ENCODE measurements at regions not wholly inside any gene's neighbourhood (a gene's known extent, or its start where the extent isn't known, plus 50 kb on each side); places are given as distances from the start of the nearest gene placed in this dataset.

- no peak for TF ChIP-seq CTCF (IDR thresholded peaks at IDR 0.05)
- TF ChIP-seq POLR2A (IDR thresholded peaks at IDR 0.05) = no peak
- TF ChIP-seq EP300 (IDR thresholded peaks at IDR 0.05) = no peak
These were observed 422.3 kb downstream of the CAAP1 start for GRCh38 chr9:26470284-26470683.

GRCh38 chr9:26463837-26464236 lies 428.8 kb downstream of the CAAP1 start:
- Histone ChIP-seq H3K27ac (no peak overlapping the region), H3K36me3 (no peaks in the 10 kb centered on the region), H3K9me3 (peaks cover 0 to 4% (median 0%) of the 10 kb centered on the region in 4 donors), H3K27me3 (no peaks in the 10 kb centered on the region), H3K4me3 (no peak overlapping the region), H3K4me1 (no peaks in the 10 kb centered on the region)
- 80 to 81% methylated on average over 1 of the region's 1 CpG for WGBS, 2 donors
- DNase-seq (ENCODE audit: low spot score in 2 of 2) = no peak
- TF ChIP-seq POLR2A (IDR thresholded peaks at IDR 0.05) (no peak), CTCF (IDR thresholded peaks at IDR 0.05) (no peak), EP300 (IDR thresholded peaks at IDR 0.05) (no peak)

More at GRCh38 chr9:26470284-26470683, 422.3 kb downstream of the CAAP1 start:
- Histone ChIP-seq H3K4me3 (no peak overlapping the region), H3K4me1 (no peaks in the 10 kb centered on the region), H3K9me3 (peaks cover 0 to 11% (median 0%) of the 10 kb centered on the region in 4 donors), H3K27me3 (no peaks in the 10 kb centered on the region), H3K27ac (no peak overlapping the region), H3K36me3 (no peaks in the 10 kb centered on the region)
- DNase-seq (ENCODE audit: low spot score in 2 of 2) = no peak
- 68 to 72% methylated on average over 2 of the region's 2 CpGs for WGBS, 2 donors

GRCh38 chr9:26462751-26463150 lies 429.9 kb downstream of the CAAP1 start:
- no peak overlapping the region for H3K27ac ChIP-seq
- no peaks in the 10 kb centered on the region for H3K36me3 ChIP-seq
- no peaks in the 10 kb centered on the region for H3K4me1 ChIP-seq
- no peaks in the 10 kb centered on the region for H3K27me3 ChIP-seq
- no peak overlapping the region for H3K4me3 ChIP-seq
- H3K9me3 ChIP-seq = peaks cover 0 to 2% (median 0%) of the 10 kb centered on the region in 4 donors
- WGBS, 2 donors = 66 to 67% methylated on average over 1 of the region's 1 CpG
- TF ChIP-seq CTCF (IDR thresholded peaks at IDR 0.05) (no peak), POLR2A (IDR thresholded peaks at IDR 0.05) (no peak), EP300 (IDR thresholded peaks at IDR 0.05) (no peak)
- DNase-seq (ENCODE audit: low spot score in 2 of 2) = no peak

GRCh38 chr9:26462213-26462612 lies 430.4 kb downstream of the CAAP1 start:
- TF ChIP-seq POLR2A (IDR thresholded peaks at IDR 0.05) (no peak), CTCF (IDR thresholded peaks at IDR 0.05) (no peak), EP300 (IDR thresholded peaks at IDR 0.05) (no peak)
- H3K27ac ChIP-seq = no peak overlapping the region

GRCh38 chr9:26460624-26461023 lies 432.0 kb downstream of the CAAP1 start:
- Histone ChIP-seq H3K4me3 (no peak overlapping the region), H3K27me3 (no peaks in the 10 kb centered on the region), H3K9me3 (no peaks in the 10 kb centered on the region), H3K36me3 (no peaks in the 10 kb centered on the region), H3K4me1 (no peaks in the 10 kb centered on the region), H3K27ac (no peak overlapping the region)
- DNase-seq (ENCODE audit: low spot score in 2 of 2) = no peak
- 37 to 46% methylated on average over 1 of the region's 1 CpG for WGBS, 2 donors
- no peak for TF ChIP-seq EP300 (IDR thresholded peaks at IDR 0.05)
- TF ChIP-seq POLR2A (IDR thresholded peaks at IDR 0.05) = no peak
- no peak for TF ChIP-seq CTCF (IDR thresholded peaks at IDR 0.05)

More at GRCh38 chr9:26462213-26462612, 430.4 kb downstream of the CAAP1 start:
- Histone ChIP-seq H3K4me3 (no peak overlapping the region), H3K27me3 (no peaks in the 10 kb centered on the region), H3K36me3 (no peaks in the 10 kb centered on the region), H3K4me1 (no peaks in the 10 kb centered on the region), H3K9me3 (peaks cover 0 to 2% (median 0%) of the 10 kb centered on the region in 4 donors)
- WGBS, 2 donors = 32 to 38% methylated on average over 1 of the region's 1 CpG
- DNase-seq (ENCODE audit: low spot score in 2 of 2) = no peak
